ENCODE measurements at regions not wholly inside any gene's neighbourhood (a gene's known extent, or its start where the extent isn't known, plus 50 kb on each side); places are given as distances from the start of the nearest gene placed in this dataset. TPM values are rescaled to one million over a fixed set of nuclear protein-coding genes. Genes with fewer than 3 reads are reported as not detected.
"Not testable (repeated sequence)": the region's sequence is repeated elsewhere in the genome, so short reads cannot be mapped to it uniquely, and the experiment has no call there.

- not testable (repeated sequence) for H3K4me2 ChIP-seq (ENCODE audit: low read length); H3K36me3 ChIP-seq (ENCODE audit: insufficient read depth, low read length); H3K9ac ChIP-seq (ENCODE audit: low read depth, low read length); H3K4me3 ChIP-seq (ENCODE audit: low read length); H3K4me1 ChIP-seq (ENCODE audit: control insufficient read depth, insufficient read depth, low read length); H3K9me3 ChIP-seq (replicated peaks; ENCODE audit: low read length); H3K27me3 ChIP-seq (ENCODE audit: control insufficient read depth, insufficient read depth, low read length)
Measured at GRCh38 chr22:25500671-25501070, 63.8 kb upstream of the GRK3 start.

DNA sequence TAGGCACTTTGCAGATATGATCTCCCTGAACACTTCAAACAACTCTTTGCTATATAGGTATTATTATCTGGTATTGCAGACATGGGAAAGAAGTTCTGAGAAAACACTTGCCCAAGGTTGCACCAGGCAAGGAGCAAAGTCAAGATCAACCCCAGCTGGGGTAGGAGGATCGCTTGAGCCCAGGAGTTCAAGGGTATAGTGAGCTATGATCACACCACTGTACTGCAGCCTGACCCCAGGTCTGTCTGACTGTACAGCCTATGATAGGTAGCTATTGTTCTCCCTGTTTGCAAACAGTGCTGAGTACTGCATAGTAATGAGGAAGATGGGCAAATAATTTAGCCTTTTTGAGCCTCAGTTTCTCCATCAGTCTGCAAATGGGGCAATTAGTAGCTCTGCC is 60.5 kb upstream of the GRK3 start:
- not testable (repeated sequence) for H3K9me3 ChIP-seq (replicated peaks; ENCODE audit: low read length); H3K4me2 ChIP-seq (ENCODE audit: low read length); H3K4me1 ChIP-seq (ENCODE audit: control insufficient read depth, insufficient read depth, low read length); H3K4me3 ChIP-seq (ENCODE audit: low read length); H3K36me3 ChIP-seq (ENCODE audit: insufficient read depth, low read length); H3K9ac ChIP-seq (ENCODE audit: low read depth, low read length); H3K27me3 ChIP-seq (ENCODE audit: control insufficient read depth, insufficient read depth, low read length)

DNA sequence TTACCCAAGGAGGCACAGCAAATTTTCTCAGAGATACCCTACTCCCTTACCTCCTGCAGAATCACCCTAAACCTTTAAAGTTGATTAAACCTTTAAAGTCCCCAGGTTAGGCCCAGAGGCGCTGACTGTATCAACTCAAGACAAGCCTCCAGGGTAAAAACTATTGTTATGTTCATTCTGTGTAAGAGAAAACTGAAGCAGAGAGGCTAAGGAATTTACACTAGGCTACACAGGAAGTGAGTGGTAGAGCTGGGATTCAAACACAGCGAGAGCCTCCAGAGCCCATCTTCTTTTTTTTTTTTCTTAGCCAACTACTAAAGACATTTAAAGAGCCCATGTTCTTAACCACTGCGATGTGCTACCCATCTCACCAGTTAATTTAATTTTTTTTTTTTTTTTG is 56.3 kb upstream of the GRK3 start:
- Histone ChIP-seq H3K27me3 (ENCODE audit: control insufficient read depth, insufficient read depth, low read length) (no peaks in the 10 kb centered on the region), H3K9me3 (replicated peaks; ENCODE audit: low read length) (no peaks in the 10 kb centered on the region), H3K36me3 (ENCODE audit: insufficient read depth, low read length) (no peaks in the 10 kb centered on the region), H3K4me2 (ENCODE audit: low read length) (no peak overlapping the region), H3K4me3 (ENCODE audit: low read length) (no peak overlapping the region), H3K9ac (ENCODE audit: low read depth, low read length) (no peak overlapping the region), H3K4me1 (ENCODE audit: control insufficient read depth, insufficient read depth, low read length) (no peaks in the 10 kb centered on the region)

DNA sequence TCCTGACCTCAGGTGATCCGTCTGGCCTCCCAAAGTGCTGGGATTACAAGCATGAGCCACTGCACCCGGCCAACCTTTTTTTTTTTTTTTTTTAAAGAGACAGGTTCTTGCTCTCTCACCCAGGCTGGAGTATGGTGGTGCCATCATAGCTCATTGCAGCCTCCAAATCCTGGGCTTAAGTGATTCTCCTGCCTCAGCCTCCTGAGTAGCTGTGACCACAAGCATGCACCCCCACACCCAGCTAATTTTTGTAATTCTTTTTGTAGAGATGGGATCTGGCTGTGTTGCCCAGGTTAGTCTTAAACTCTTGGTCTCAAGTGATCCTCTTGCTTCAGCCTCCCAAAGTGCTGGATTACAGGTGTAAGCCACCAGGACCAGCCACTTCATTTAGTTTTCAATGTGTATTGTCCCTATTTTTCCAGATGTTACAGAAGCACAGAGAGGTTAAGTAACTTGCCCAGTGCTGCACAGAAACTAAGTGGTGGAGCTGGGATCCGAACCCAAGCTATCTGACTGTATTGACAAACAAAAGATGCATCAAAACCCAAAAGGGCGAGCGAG is 55.6 kb upstream of the GRK3 start:
- Histone ChIP-seq H3K9me3 (replicated peaks; ENCODE audit: low read length) (no peaks in the 10 kb centered on the region), H3K36me3 (ENCODE audit: insufficient read depth, low read length) (no peaks in the 10 kb centered on the region), H3K4me1 (ENCODE audit: control insufficient read depth, insufficient read depth, low read length) (no peaks in the 10 kb centered on the region), H3K4me3 (ENCODE audit: low read length) (no peak overlapping the region), H3K9ac (ENCODE audit: low read depth, low read length) (no peak overlapping the region), H3K27me3 (ENCODE audit: control insufficient read depth, insufficient read depth, low read length) (no peaks in the 10 kb centered on the region), H3K4me2 (ENCODE audit: low read length) (no peak overlapping the region)

DNA sequence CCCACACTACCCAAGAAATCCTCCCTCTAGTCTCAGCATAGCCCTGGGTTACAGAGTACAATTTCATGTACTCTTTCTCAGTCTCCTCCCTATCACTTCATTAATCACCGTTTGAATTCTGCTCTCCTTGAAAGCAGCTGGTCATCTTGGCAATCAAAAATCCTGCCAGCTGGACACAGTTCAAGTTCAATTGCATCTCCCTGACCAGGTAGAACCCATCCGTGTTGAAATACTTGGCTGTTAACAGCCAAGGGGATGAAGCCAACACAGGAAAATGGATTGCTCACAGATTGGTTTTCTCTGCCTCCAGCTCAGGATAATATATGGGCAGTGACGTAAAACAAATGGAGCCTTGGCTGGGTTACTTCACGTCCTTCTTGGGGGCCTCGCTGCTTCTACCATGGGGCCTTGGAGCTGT is 55.1 kb upstream of the GRK3 start:
- H3K4me1 ChIP-seq (ENCODE audit: control insufficient read depth, insufficient read depth, low read length) = no peaks in the 10 kb centered on the region
- H3K36me3 ChIP-seq (ENCODE audit: insufficient read depth, low read length) = no peaks in the 10 kb centered on the region
- H3K4me2 ChIP-seq (ENCODE audit: low read length) = no peak overlapping the region
- H3K9me3 ChIP-seq (replicated peaks; ENCODE audit: low read length) = no peaks in the 10 kb centered on the region
- no peaks in the 10 kb centered on the region for H3K27me3 ChIP-seq (ENCODE audit: control insufficient read depth, insufficient read depth, low read length)
- no peak overlapping the region for H3K4me3 ChIP-seq (ENCODE audit: low read length)
- no peak overlapping the region for H3K9ac ChIP-seq (ENCODE audit: low read depth, low read length)

- no peaks in the 10 kb centered on the region for H3K27me3 ChIP-seq (ENCODE audit: control insufficient read depth, insufficient read depth, low read length)
- no peak overlapping the region for H3K4me3 ChIP-seq (ENCODE audit: low read length)
- no peak overlapping the region for H3K9ac ChIP-seq (ENCODE audit: low read depth, low read length)
- no peak overlapping the region for H3K4me2 ChIP-seq (ENCODE audit: low read length)
- no peaks in the 10 kb centered on the region for H3K9me3 ChIP-seq (replicated peaks; ENCODE audit: low read length)
- peaks cover 4% of the 10 kb centered on the region for H3K4me1 ChIP-seq (ENCODE audit: control insufficient read depth, insufficient read depth, low read length)
- no peaks in the 10 kb centered on the region for H3K36me3 ChIP-seq (ENCODE audit: insufficient read depth, low read length)
Measured at GRCh38 chr22:25510876-25511275, 53.6 kb upstream of the GRK3 start.

DNA sequence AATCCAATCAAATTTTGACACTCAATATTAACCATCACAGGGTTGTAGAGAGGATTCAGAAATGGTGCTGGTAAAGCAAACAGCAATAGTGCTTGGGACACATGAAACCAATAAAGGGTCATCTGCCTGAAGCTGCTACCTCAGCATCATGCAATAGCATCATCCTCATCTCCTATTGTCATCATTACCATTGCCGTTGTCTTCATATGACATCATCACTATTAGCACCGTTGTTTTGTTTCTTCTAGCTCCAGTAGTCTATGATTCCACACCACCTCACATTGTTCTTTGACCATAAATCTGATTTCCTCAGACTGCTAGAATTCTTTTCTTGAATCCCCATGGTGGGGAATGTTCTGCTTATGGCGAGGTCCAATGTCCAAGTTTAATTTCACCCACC is 52.8 kb upstream of the GRK3 start:
- H3K27me3 ChIP-seq (ENCODE audit: control insufficient read depth, insufficient read depth, low read length) = no peaks in the 10 kb centered on the region
- H3K4me1 ChIP-seq (ENCODE audit: control insufficient read depth, insufficient read depth, low read length) = peaks cover 4% of the 10 kb centered on the region
- no peak overlapping the region for H3K4me2 ChIP-seq (ENCODE audit: low read length)
- no peaks in the 10 kb centered on the region for H3K9me3 ChIP-seq (replicated peaks; ENCODE audit: low read length)
- H3K36me3 ChIP-seq (ENCODE audit: insufficient read depth, low read length) = no peaks in the 10 kb centered on the region
- no peak overlapping the region for H3K9ac ChIP-seq (ENCODE audit: low read depth, low read length)
- no peak overlapping the region for H3K4me3 ChIP-seq (ENCODE audit: low read length)

GRCh38 chr22:25514436-25515180 is 49.9 kb upstream of the GRK3 start:
- Histone ChIP-seq H3K4me1 (ENCODE audit: control insufficient read depth, insufficient read depth, low read length) (peaks cover 4% of the 10 kb centered on the region), H3K27me3 (ENCODE audit: control insufficient read depth, insufficient read depth, low read length) (no peaks in the 10 kb centered on the region), H3K4me3 (ENCODE audit: low read length) (no peak overlapping the region), H3K4me2 (ENCODE audit: low read length) (no peak overlapping the region), H3K9ac (ENCODE audit: low read depth, low read length) (no peak overlapping the region), H3K36me3 (ENCODE audit: insufficient read depth, low read length) (no peaks in the 10 kb centered on the region), H3K9me3 (replicated peaks; ENCODE audit: low read length) (no peaks in the 10 kb centered on the region)

Small RNA genes lying in the stretch of these regions (small RNA-seq; reads per million reads assigned to genes)
- gene IGLL3P = not detected
- not detected for gene MIR6817

Measured in skeletal muscle satellite cell (primary cell).